GM19455 (cell line): ENCODE measurements at regions not wholly inside any gene's neighbourhood (a gene's known extent, or its start where the extent isn't known, plus 50 kb on each side); places are given as distances from the start of the nearest gene placed in this dataset.

ENCODE experiments used
- ATAC-seq: cut with Tn5 transposase; IDR thresholded peaks from one replicate; pipeline ENCODE4 v1.9.1; 2021; ENCODE audit not compliant: unreplicated experiment

DNA sequence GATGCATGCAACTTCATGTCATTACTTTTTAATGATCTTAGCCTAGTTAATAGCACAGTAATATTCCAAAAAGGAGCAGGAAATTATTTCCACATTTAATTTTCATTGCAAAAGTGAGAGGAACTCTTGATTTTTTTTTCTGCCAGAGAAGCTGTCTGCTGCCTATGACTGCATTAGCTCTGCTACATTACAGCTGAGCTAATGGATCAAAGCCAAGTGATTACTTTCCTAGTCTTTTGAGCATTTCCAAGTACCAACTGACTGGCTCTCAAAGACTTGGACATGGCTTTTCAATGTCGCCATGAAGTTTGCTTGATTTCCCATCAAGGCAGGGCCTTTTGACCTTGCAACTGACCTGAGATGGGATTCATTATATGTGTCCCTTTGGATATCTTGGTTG, 356.6 kb upstream of the XYLT1 start:
- ATAC-seq: no peak

DNA sequence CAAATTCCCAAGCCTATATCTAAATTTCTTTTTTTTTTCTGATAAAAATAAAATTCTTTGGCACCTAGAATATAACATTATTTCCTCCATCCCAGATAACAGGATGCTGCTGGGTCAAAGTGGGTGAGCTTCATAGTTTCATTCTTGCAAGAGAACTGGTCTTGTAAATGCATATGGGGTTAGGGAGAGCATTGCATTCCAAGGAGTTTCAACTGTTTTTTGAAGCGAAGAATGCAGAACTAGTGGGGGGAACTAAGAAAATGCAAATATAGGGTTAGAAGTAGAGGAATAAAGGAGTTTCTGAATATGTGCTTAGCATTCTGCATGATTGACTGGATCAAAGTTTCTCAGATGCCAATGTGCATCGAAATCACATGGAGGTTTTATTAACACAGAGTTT, 347.2 kb upstream of the XYLT1 start:
- ATAC-seq: no peak

DNA sequence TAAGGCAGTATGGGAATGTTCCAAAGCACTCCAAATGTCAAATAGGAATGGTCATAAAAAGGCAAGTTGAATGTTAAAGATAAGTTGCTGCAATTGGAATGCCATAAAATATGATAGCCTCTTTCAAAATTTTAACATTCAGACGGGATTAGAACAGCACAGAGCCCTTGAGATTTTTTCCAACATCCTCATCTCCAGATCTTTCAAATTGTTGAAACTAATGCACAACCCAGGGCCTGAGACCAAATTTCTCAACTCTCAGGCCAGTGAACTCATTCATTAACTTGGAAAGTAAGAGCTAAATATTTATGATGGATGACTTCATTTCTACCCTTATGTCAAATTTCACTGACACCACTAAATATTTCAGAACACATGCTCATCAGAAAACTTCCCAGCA, 346.5 kb upstream of the XYLT1 start:
- no peak for ATAC-seq

DNA sequence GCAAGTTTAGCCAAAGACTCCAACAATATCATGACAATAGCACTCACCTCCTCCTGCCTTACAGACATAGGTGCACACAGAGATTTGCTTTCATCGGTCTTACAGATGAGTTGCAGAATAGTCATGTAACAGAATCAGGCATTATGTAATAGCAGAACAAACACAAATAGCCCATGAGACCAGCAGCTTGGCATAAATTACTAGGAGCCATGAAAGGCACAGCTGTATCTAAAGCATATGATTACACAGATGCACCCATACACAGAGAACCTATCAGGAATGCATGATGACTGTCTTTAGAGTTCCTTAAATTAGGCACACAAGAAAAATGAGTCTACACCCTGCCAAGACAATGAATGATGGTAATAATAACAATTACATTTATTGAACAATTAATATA, 342.0 kb upstream of the XYLT1 start:
- no peak for ATAC-seq

DNA sequence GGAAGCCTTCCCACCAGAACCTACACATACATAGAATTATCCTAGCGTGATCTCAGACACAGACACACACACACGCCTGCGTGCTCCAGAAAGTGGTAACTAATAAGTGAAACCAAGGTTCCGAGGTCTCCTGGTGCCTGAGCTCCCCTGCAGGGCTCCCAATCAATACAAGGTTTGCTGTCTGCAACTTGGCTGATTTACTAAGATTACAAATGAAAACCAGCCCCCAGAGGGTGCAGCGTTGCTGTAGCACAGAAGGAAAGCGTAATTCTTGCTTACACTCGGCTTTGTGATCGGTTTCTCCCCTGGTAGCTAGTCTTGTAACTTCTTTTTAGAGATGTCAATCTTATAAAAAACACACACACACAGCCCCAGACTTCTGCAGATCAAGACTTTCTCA, 334.1 kb upstream of the XYLT1 start:
- ATAC-seq: no peak

DNA sequence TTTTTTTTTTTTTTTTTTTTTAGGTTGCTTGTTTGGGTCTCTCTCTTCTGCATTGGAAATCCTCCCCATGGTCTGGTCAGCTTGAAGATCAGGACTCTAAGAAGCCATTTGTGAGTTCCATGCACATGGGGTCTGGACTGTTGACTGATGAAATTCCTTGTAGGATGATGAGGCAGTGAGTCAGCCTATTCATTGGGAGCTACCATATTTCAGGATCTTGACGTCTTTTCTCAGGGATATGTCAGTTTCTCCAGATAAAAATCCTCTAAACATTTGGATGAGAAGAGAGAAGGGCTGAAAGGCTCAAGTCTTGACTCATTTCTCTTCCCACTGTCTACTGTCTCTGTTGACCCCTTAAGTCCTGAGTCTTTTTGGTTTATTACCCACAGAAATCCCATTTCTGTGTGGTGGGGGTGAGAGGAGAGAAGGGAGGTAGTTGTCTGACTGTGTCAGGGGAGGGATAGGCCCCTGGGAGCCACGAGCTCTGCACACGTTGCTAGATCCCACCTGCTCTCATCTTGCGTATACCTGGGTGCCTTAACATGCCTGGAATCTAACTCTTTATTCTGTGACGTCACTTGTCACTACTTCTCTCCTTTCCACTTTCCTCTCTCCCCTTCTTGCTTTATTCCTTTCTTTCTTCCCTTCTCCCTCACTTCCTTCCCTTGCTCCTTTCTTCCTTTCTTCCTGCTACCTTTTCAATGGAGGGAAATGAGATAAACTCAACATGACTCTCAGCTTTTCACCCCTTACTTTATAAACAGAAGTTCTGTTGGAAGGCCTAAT, 333.1 kb upstream of the XYLT1 start:
- no peak for ATAC-seq

DNA sequence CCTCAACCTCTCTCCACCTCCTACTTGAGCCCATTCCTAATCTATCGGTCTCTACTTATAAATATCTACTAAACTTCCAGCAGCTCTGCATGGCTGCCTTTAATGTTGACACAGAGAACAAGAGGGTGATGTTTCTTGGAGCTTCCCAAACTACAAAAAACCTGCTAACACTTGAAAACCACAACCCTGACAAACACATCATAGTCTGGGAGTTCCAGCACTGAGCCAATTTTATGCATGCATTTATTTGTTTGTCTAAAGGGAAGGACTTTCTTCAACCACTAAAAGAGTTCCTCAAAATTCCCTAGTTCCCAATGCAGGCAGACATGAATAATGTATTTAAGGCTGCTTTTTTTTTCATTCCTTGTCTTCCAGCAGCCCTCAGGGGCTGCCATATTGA, 331.8 kb upstream of the XYLT1 start:
- ATAC-seq: no peak

DNA sequence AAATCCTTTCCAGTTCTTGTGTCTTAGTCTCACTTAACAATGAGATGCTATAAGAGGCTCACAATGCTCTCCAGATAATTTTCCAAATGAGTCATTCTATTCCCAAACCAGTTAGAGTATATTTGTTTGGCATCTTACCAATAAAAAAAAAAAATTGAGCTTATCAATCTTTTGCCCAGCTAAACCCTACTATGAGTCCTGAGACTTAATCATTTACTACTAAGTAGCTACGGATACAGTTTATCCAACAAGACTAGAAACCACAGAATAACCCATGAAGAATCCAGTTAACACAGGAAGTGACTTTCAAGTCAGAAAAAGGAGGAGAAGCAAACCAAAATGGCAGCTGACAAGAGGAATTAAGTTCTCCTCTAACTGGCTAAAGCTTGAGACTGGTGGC, 330.3 kb upstream of the XYLT1 start:
- no peak for ATAC-seq

DNA sequence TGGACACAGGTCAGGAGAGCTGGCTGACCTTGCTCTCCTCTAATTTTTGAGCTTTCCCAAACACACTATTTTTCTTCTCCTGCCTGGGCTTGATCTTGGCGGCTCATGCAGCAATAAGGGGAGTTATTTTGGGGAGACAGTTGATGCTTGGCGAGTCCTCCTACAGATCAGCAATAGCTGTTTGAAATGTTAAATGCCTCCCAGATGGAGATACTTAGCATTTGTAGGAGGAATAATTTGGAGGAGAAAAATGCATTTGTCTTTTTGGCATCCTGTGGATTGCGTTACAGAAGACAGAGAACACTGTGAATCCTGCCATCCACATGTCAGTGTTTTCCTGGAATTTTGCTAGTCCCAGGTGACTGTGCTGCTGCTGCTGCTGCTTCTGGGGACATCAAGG, 328.0 kb upstream of the XYLT1 start:
- ATAC-seq: no peak

DNA sequence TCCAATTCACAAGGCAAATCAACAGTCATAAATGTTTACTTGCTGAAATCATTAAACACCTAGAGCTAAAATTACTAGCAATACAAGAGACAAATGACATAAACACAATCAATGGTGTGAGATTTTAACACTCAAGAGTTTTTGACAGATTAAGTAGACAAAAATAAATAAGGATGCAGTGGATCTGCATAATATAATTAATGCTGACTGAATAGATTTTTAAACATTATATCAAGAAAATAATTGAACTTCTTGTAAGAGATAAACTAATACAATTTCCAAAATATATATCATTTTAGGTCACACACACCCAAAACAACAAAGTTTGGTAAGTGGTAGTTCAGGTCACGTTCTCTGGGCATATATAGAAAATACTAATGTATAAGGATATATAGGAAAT, 322.6 kb upstream of the XYLT1 start:
- no peak for ATAC-seq

DNA sequence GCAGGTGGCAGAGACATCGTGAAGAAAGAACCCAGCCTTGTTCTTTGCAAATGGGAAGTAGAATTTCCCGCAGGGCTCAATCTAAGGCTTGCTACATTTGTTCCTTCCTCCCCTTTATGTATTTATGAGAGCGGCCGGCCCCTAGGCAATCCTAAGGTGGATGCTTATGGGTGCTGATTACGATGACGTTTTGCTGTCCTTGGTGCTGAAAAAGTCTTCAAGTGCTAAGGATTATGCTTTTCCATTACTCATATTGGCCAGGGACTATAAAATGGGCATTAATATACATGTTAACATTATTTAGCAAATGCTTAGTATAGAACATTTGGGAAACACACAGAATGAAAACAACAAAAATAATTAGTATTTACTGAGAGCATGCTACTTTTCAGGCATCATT, 313.3 kb upstream of the XYLT1 start:
- no peak for ATAC-seq

DNA sequence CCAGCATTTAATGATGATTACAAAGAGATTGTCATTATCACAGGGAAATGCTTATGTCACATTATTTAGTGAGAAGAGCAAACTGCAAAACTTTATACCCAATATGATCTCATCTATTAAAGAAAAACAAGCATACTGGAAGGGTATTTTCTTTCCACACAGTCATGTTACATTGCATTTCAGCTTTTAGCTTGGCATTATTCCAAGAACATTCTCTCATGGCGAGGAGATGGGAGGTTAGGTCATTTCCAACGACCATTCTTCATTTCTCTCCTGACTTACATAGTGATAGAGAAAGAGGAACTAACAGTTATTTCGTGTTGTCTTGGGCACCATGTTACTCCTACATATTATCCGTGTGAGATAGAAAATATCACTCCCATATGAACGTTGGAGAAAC, 309.4 kb upstream of the XYLT1 start:
- no peak for ATAC-seq

DNA sequence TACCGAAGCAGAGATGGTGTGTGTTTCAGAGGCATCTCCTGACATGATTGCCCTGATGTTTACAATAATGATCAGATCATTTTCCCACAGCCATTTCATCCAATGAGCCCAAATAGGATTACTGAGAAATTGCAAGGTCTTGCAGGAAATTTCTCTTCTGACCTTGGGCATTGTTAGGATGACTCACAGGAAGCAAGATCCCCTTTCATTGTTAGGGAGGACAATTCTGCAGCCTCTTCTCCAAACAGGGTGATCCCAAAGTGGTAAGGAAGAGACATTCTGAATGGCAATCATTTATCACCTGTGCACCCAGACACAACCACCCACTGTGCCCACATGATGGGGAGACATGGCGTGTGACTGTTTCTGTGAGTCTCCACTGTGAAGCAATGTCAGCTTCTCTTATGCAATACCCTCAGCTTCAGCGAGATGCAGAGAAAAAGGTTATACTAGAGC, 306.7 kb upstream of the XYLT1 start:
- no peak for ATAC-seq

DNA sequence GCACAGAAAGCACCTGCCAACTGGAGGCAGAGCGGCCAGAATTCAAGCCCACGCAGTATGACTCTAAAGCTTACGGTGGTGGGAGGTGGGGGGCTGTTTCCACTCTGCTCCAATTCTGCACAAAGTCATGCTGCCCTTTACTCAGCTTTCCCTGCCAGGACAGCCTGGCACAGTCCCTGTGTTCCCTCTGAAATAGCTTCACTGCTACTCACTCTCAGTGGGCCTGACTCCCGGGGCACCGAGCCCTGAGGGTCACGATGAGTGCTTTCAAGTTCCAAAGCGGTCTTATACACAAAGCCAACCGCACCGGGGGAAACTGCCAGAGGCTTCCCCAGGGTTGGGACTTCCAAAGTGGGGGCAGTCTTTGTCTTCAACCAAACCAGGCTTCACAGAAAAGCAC, 306.1 kb upstream of the XYLT1 start:
- ATAC-seq: no peak

DNA sequence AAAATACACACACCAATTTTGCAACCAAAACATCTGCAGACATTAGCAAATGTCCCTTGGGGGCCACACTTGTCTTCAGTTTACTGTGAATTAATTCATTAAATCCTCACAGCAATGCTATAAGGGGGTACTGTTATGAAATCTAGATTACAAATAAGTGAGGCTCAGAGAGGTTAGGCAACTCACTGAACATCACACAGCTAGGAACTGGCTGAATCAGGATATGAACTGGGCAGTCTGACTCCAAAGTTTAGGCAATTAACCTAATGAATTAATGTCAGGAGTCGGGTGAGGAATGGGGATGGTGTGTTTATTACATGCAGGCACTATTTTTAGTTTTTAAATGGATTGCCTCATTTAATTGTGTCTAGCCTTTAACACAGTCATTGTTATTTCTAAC, 305.7 kb upstream of the XYLT1 start:
- no peak for ATAC-seq

DNA sequence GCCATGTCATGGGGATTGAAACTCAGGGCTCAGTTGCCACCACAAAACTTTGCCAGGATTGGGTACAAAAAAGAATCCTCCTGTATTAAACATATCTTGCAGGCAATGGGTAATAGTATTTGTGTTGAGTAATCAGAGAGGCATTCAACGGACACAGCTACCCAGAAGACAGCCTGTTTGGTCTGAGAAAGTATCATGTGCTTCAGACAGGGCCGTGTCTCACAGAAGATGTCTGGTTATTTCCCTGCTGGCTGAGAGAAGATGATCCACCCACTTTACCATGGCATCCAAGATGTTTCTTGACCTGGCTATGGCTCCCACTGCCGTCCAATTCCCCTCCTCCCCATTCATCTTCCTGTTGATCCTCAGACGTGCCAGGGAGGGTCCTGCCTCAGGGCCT, 304.3 kb upstream of the XYLT1 start:
- ATAC-seq: no peak

DNA sequence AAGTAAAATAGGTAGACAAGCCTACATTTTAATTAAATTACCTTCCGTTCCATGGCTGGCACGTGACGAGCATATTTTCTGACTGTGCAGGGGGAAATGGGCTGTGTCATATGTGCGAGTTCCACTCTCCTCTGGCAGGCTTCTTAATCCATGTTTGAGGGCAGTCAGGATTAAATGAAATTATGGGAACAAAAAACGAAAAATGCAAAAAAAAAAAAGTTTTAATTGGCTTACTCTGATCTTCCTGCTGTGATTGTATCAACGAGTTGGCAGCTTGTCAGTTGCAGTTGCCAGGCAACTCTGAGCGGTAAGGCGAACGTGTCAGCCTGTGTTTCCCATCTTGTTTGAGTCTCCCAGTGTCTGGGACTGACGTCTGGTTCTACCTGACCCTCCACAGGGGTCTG, 302.9 kb upstream of the XYLT1 start:
- no peak for ATAC-seq

DNA sequence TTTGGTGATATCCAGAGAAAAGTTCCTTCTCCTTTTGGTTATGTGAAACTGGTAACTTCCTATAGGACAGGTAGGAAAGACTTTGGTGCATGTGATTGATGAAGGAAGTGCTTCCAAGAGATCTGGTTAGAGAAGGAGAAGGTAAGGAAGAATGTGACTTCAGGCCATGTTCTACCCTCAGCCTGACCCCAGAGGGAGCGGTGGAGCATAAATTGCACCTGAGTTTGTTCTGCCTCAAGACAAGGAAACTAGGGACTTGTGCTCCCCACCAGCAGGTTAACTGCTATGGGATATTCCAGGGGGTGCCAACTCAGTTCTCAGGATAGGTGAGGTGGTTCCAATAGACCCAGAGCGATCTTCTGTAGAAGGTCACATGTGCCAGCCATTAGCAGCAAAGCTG, 299.3 kb upstream of the XYLT1 start:
- no peak for ATAC-seq

DNA sequence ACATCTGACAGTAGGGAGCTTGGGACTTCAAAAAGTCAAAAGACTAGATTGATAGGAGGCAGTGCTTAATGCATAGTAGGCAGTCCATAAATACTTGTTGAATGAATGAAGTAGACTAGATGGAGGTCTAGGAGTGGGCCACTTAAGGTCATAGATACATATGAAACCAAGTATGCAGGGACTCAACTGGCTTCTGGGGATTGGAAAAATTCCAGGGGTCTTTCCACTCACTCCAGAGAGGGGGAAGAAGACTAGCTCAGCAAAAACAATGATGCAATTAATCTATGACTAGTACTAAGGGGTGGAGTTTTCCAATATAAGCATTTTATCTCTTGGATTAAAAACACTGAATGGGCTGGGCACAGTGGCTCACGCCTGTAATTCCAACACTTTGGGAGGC, 298.3 kb upstream of the XYLT1 start:
- no peak for ATAC-seq

DNA sequence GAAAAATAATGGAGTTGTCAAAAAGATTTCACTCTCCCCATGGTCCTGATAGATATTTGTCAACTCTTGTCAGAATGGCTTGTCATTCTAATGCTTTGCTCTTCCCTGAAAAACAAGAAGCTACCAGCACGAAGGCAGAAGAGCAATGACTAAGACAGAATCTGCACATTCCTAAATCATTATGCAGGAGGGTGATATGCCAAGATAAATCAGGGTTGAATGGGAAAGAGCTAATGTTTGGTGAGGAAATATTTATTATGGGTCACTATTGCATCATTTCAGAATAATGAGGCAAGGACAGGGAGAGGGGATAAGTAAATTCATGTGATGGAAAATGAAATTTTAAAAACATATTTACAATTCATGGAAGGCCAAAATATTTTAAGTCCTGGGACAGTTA, 297.5 kb upstream of the XYLT1 start:
- no peak for ATAC-seq

DNA sequence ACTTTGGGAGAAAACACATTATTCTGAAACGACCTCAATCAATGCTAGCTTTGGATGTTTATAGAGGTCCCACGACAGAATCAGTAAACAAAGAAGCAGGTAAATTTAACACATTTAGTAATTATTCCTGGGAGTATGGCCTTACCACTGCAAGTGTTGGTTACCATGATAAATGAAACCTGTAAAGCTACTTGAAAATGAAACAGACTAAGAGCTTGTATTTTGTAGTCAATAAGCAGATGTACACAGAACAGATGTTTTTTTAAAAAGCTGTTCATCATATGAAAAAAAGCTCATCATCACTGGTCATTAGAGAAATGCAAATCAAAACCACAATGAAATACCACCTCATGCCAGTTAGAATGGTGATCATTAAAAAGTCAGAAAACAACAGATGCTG, 295.3 kb upstream of the XYLT1 start:
- no peak for ATAC-seq

DNA sequence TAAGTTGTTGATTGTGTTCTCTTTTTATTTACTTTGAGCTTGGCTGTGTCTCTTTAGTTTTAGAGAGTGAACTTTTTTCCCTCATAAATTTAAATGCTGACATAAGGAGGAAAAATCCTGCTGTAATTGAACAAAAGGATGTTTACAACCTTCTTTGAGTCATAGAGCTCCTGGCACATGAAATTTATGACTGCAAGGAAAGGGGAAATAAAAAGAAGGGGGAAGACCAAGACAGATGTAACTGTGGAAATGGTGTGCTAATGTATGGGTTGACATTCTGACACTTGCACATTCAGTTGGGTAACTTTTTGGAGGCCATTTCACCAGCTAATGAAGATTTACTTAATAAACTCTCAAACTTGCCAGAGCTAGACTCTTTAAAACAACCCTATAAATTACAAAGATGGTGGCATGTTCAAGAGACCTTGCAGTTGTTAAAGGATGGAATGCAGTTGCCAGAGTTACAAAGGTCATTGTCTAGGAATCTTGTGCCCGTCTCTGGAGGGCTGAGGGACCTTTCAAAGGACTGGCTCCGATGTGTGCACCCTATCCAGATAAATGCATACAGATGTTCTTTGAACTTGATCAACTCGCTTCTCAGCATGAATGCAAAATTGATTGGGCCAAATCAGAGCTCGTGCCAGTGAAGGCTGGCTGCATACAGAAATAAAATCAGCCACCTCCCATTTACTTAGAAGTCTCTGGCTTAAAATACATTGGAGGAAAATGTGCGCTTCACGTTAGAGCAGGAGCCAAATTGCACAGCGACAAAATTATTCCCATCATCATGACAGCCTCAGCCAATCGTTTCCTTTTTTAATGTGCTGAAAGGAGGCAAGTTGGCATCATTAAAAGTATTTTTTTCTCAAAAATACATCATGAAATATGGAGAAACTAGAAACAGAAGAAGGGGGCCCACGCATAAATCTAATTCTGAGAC, 289.0 kb upstream of the XYLT1 start:
- no peak for ATAC-seq
